ENCODE measurements at regions not wholly inside any gene's neighbourhood (a gene's known extent, or its start where the extent isn't known, plus 50 kb on each side); places are given as distances from the start of the nearest gene placed in this dataset.
"Not testable (repeated sequence)": the region's sequence is repeated elsewhere in the genome, so short reads cannot be mapped to it uniquely, and the experiment has no call there.

DNA sequence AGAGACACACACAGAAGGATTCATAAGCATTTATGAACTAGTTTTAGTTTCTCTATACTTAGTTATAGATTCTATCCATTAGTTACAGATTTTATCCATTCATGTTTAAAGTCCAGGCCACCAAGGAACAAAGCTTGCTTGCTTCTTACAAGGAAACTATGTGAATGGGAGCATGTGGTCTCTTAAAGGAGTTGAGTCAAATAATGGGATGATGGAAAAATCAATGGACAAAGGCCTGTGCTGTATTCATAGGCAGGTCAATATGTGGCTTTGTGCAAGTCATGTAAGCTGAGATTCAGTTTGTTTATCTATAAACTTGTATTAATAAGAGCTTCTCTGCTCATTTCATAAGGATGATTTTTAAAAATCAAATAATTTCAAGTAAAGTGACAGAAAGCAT lies 172.8 kb upstream of the CDK1 start:
- H3K27ac ChIP-seq = no peak overlapping the region
- POLR2A ChIA-PET (ENCODE audit: low non-redundant PET) = no interaction called here
- CTCF ChIA-PET = no interaction called here
- TF ChIP-seq, protein P1, sequence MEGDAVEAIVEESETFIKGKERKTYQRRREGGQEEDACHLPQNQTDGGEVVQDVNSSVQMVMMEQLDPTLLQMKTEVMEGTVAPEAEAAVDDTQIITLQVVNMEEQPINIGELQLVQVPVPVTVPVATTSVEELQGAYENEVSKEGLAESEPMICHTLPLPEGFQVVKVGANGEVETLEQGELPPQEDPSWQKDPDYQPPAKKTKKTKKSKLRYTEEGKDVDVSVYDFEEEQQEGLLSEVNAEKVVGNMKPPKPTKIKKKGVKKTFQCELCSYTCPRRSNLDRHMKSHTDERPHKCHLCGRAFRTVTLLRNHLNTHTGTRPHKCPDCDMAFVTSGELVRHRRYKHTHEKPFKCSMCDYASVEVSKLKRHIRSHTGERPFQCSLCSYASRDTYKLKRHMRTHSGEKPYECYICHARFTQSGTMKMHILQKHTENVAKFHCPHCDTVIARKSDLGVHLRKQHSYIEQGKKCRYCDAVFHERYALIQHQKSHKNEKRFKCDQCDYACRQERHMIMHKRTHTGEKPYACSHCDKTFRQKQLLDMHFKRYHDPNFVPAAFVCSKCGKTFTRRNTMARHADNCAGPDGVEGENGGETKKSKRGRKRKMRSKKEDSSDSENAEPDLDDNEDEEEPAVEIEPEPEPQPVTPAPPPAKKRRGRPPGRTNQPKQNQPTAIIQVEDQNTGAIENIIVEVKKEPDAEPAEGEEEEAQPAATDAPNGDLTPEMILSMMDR (conservative IDR thresholded peaks at IDR 0.05; ENCODE audit: low read depth) = no peak
- DNase-seq (ENCODE audit: low spot score) = no peak

DNA sequence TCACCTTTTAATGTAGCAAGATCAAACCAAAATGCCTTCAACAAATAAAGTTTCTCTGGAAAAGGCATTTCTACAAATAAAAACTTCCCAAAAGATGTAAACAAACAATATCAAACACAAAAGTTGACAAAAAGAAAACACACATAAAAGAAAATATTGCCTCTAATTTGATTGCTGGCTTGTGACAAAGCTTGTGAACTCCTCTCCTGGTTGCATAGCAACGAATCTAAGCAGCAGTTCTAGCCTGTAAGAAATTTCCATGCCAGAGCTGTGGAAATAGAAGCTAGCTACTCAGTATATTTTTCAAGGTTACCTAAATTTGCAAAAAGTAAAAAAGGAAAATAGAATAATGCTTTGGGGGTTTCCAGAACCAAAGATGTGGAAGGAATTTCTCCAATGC lies 173.9 kb upstream of the CDK1 start:
- TF ChIP-seq, protein P1 (conservative IDR thresholded peaks at IDR 0.05; ENCODE audit: low read depth) = no peak
- ChIA-PET CTCF (interaction anchor here (0.7 kb wide), 2 partner anchors 13 to 28 kb away, joined by 3 read pairs; no protein-coding TSS in a partner anchor), POLR2A (ENCODE audit: low non-redundant PET) (no interaction called here)
- no peak overlapping the region for H3K27ac ChIP-seq
- DNase-seq (ENCODE audit: low spot score) = no peak

DNA sequence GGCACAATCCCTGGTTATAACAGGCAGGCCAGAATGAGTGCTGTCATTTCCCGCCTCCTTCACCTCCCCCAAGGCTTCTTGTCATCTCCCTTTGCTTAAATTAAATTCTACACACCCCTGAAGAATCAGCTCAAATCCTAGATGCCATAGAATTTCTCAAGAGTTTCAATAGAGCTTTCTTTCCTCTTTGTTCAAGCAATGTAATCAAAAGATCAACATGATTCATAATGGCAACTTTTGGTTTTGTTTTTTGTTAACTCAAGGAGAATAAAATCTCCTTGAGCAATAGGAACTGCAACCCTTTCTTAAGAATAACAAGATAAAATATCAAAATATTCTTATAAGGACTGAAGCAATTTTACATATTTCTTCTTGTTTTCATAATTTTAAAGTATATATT lies 180.8 kb upstream of the CDK1 start:
- DNase-seq (ENCODE audit: low spot score) = no peak
- TF ChIP-seq, protein P1 (conservative IDR thresholded peaks at IDR 0.05; ENCODE audit: low read depth) = no peak
- no peak overlapping the region for H3K27ac ChIP-seq
- CTCF ChIA-PET = no interaction called here
- POLR2A ChIA-PET (ENCODE audit: low non-redundant PET) = no interaction called here

DNA sequence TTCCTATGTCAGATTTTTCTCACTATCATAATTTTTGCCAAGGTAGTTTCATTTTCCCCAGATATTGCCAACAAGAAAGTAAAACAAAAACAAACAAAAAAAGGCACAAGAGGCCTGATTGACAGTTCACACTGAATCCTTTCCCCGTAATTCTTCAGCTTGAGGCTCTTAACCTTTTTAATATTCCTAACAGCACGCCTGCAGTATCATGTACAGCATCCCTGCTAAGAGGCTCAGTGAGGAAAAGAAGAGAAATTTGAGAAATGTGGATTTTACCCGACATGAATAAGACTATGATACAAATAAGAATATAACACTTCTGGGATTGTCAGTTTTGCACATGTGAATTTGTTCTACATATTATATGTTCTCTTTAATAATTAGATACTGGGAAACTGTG lies 182.4 kb upstream of the CDK1 start:
- DNase-seq (ENCODE audit: low spot score) = no peak
- POLR2A ChIA-PET (ENCODE audit: low non-redundant PET) = no interaction called here
- TF ChIP-seq, protein P1 (conservative IDR thresholded peaks at IDR 0.05; ENCODE audit: low read depth) = no peak
- CTCF ChIA-PET = no interaction called here
- H3K27ac ChIP-seq = no peak overlapping the region

GRCh38 chr10:60594476-60595051 lies 183.7 kb upstream of the CDK1 start:
- ChIA-PET POLR2A (ENCODE audit: low non-redundant PET) (no interaction called here), CTCF (no interaction called here)
- no peak for DNase-seq (ENCODE audit: low spot score)
- no peak overlapping the region for H3K27ac ChIP-seq
- TF ChIP-seq, protein P1 (conservative IDR thresholded peaks at IDR 0.05; ENCODE audit: low read depth) = no peak

- ChIA-PET CTCF (no interaction called here), POLR2A (ENCODE audit: low non-redundant PET) (no interaction called here)
- no peak overlapping the region for H3K27ac ChIP-seq
- no peak for DNase-seq (ENCODE audit: low spot score)
- TF ChIP-seq, protein P1 (conservative IDR thresholded peaks at IDR 0.05; ENCODE audit: low read depth) = no peak
Measured at GRCh38 chr10:60591119-60591518, 187.2 kb upstream of the CDK1 start.

DNA sequence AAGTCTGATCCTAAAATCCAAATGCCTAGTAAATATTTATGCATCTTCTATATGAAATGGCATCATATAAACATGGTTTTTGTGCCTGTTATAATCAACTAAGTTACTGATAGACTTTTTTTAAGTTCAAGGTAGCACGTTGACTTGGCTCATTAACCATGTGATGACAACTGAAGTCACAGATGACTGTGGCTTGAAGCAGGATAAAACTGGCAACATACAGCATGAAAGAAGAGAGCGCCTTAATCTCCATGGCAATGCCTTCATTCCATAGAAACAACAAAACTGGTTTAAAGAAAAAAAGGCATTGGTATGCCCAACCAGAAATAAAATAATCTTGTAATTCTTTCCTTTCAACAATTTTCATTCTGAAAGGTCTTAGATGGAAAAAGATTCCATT lies 188.9 kb upstream of the CDK1 start:
- ChIA-PET CTCF (no interaction called here), POLR2A (ENCODE audit: low non-redundant PET) (no interaction called here)
- DNase-seq (ENCODE audit: low spot score) = no peak
- no peak overlapping the region for H3K27ac ChIP-seq
- TF ChIP-seq, protein P1 (conservative IDR thresholded peaks at IDR 0.05; ENCODE audit: low read depth) = no peak

- DNase-seq (ENCODE audit: low spot score); H3K27ac ChIP-seq; POLR2A ChIA-PET (ENCODE audit: low non-redundant PET): not testable (repeated sequence)
- CTCF ChIA-PET = interaction anchor here (0.6 kb wide), 1 partner anchor 40 kb away, joined by 5 read pairs; no protein-coding TSS in a partner anchor
Measured at GRCh38 chr10:60581782-60582181, 192.1 kb upstream of the ANK3 start.
